GM23248 (cell line): ENCODE measurements at regions not wholly inside any gene's neighbourhood (a gene's known extent, or its start where the extent isn't known, plus 50 kb on each side); places are given as distances from the start of the nearest gene placed in this dataset.

ENCODE experiments used
- EZH2 ChIP-seq: fragments of 200-600 bp; sonication (generic); IDR thresholded peaks from 2 replicates; pipeline ENCODE4 v1.6.1; 2018; ENCODE audit warnings: antibody characterized with exemption, mild to moderate bottlenecking; ENCODE audit not compliant: insufficient read depth, poor library complexity, severe bottlenecking
- EZH2phosphoT487 ChIP-seq: fragments of 200-600 bp; sonication (generic); IDR thresholded peaks from 2 replicates; pipeline ENCODE4 v1.6.1; 2018; ENCODE audit warnings: antibody characterized with exemption, moderate library complexity, mild to moderate bottlenecking, low read depth; ENCODE audit not compliant: insufficient read depth

- TF ChIP-seq EZH2 (no peak), EZH2phosphoT487 (no peak)
Observed at GRCh38 chr3:72181251-72181650, 396.3 kb upstream of the PROK2 start.
